Endothelial cell of umbilical vein (primary cell): ENCODE measurements at regions not wholly inside any gene's neighbourhood (a gene's known extent, or its start where the extent isn't known, plus 50 kb on each side); places are given as distances from the start of the nearest gene placed in this dataset.

ENCODE experiments used
- BruUV-seq: library from RNA; stranded (reverse); fragments of 400-500 nt; replicated peaks from 2 replicates; lab custom pipeline; 2021; lab: Mats Ljungman, UMichigan
- CTCF ChIA-PET: fragments of 300-600, 350-600 bp; sonication (Branson Sonifier 250); formaldehyde crosslinking; loops from one replicate; lab custom pipeline; 2021; ENCODE audit warnings: antibody characterized with exemption, inconsistent platforms; lab: Charles Lee
- POLR2A ChIA-PET: fragments of 300-600, 350-600 bp; sonication (Branson Sonifier 250); formaldehyde crosslinking; loops from one replicate; lab custom pipeline; 2021; ENCODE audit warnings: antibody characterized with exemption, inconsistent platforms; lab: Charles Lee
- DNase-seq: peaks from one replicate; pipeline ENCODE4 v3.0.0-alpha.2; 2011; ENCODE audit warnings: low read depth, low spot score
- FAIRE-seq: peaks from 2 replicates; lab custom pipeline; 2011; peaks lifted over from hg19 to GRCh38; lab: Jason Lieb, UNC
- H2AFZ ChIP-seq: 2 replicates; pipeline ENCODE4 v1.6.0; 2012; ENCODE audit warnings: low read depth, low read length, control low read depth, inconsistent platforms
- H3K27ac ChIP-seq: 2 replicates; pipeline ENCODE4 v1.5.1; 2011; ENCODE audit warnings: low read depth, mild to moderate bottlenecking, control low read depth, low read length, moderate library complexity; ENCODE audit not compliant: insufficient read depth
- H3K27me3 ChIP-seq, 2 experiments: 2 replicates each; pipeline versions ENCODE4 v1.6.0 to v1.6.1; 2011; ENCODE audit warnings: low read length in 2 of 2, mixed read lengths in 1 of 2; ENCODE audit not compliant: control insufficient read depth in 2 of 2, insufficient read depth in 2 of 2
- H3K36me3 ChIP-seq, 2 experiments: 2 replicates in 1 of 2; 3 replicates in 1 of 2; pipeline ENCODE4 v1.5.1; 2011; ENCODE audit warnings: low read length in 2 of 2, mild to moderate bottlenecking in 1 of 2, moderate library complexity in 1 of 2; ENCODE audit not compliant: control insufficient read depth in 2 of 2, insufficient read depth in 2 of 2; ENCODE audit errors: extremely low read depth in 1 of 2
- H3K4me1 ChIP-seq: 3 replicates; pipeline ENCODE4 v1.5.1; 2011; ENCODE audit warnings: mild to moderate bottlenecking, low read length; ENCODE audit not compliant: control insufficient read depth, insufficient read depth; ENCODE audit errors: extremely low read depth
- H3K4me2 ChIP-seq: 2 replicates; pipeline ENCODE4 v1.6.1; 2011; ENCODE audit warnings: low read length, control low read depth, mixed read lengths; ENCODE audit not compliant: insufficient read depth
- H3K4me3 ChIP-seq, 3 experiments: fragments of 200-600 bp in 1 of 3; sonication (generic), shearing (Covaris generic) in 1 of 3; replicated peaks in 1 of 3; 2 replicates each; pipeline ENCODE4 v1.5.1; 2011 to 2016; ENCODE audit warnings: control low read depth in 3 of 3, low read length in 3 of 3, mild to moderate bottlenecking in 2 of 3, inconsistent platforms in 1 of 3, low read depth in 1 of 3, moderate library complexity in 1 of 3; ENCODE audit not compliant: insufficient read depth in 1 of 3
- H3K79me2 ChIP-seq: 2 replicates; pipeline ENCODE4 v1.6.0; 2012; ENCODE audit warnings: low read length, inconsistent platforms; ENCODE audit not compliant: control insufficient read depth, insufficient read depth
- H3K9ac ChIP-seq: replicated peaks from 2 replicates; pipeline ENCODE3; 2011; ENCODE audit warnings: low read length, control low read depth; ENCODE audit not compliant: insufficient read depth; ENCODE audit errors: extremely low read depth
- H3K9me1 ChIP-seq: replicated peaks from 3 replicates; pipeline ENCODE4 v1.6.0; 2011; ENCODE audit warnings: mild to moderate bottlenecking, low read length; ENCODE audit not compliant: control insufficient read depth, insufficient read depth; ENCODE audit errors: extremely low read depth
- H3K9me3 ChIP-seq: replicated peaks from 2 replicates; pipeline ENCODE4 v1.5.1; 2012; ENCODE audit warnings: low read length, inconsistent platforms; ENCODE audit not compliant: control insufficient read depth, insufficient read depth
- H4K20me1 ChIP-seq: replicated peaks from 2 replicates; pipeline ENCODE3; 2011; ENCODE audit warnings: mild to moderate bottlenecking, low read length; ENCODE audit not compliant: control insufficient read depth, insufficient read depth; ENCODE audit errors: extremely low read depth
- EZH2 ChIP-seq: IDR thresholded peaks from 2 replicates; pipeline ENCODE4 v1.6.1; 2012; ENCODE audit warnings: borderline replicate concordance, low read depth, mild to moderate bottlenecking, moderate library complexity, low read length, inconsistent platforms; ENCODE audit not compliant: severe bottlenecking
- FOS ChIP-seq: IDR thresholded peaks from 2 replicates; pipeline ENCODE4 v1.6.1; 2011; ENCODE audit warnings: mild to moderate bottlenecking, low read length, moderate library complexity, borderline replicate concordance; ENCODE audit not compliant: insufficient read depth
- GATA2 ChIP-seq: IDR thresholded peaks from 2 replicates; pipeline ENCODE4 v1.7.0; 2011; ENCODE audit warnings: low read depth, mild to moderate bottlenecking, moderate library complexity, mixed read lengths, low read length; ENCODE audit not compliant: insufficient read length, insufficient read depth
- MAX ChIP-seq: IDR thresholded peaks from 2 replicates; pipeline ENCODE4 v1.6.1; 2011; ENCODE audit not compliant: insufficient read depth, insufficient read length
- MYC ChIP-seq: IDR thresholded peaks from one replicate; pipeline ENCODE4 v1.6.1; 2011; ENCODE audit warnings: mild to moderate bottlenecking, low read depth, low read length
- POLR2A ChIP-seq: IDR thresholded peaks from 2 replicates; pipeline ENCODE4 v1.6.1; 2012; ENCODE audit warnings: low read depth, mild to moderate bottlenecking, control low read depth, low read length
- dilution Hi-C: fragments of 300-500 bp; cut with MboI; formaldehyde crosslinking; loops from one replicate; pipeline ENCODE4 v1.15.0; 2019; ENCODE audit warnings: low sequenced_read_pairs; ENCODE audit not compliant: extremely low pct_ligation_motif_present
- intact Hi-C: fragments of 100-400 bp; cut with micrococcal nuclease; formaldehyde crosslinking; loops from one replicate; pipeline ENCODE4 v1.10.0; 2022

GRCh38 chr18:78882585-78882984 lies 97.0 kb upstream of the SALL3 start:
- CTCF ChIA-PET = no interaction called here
- no TSS peak for BruUV-seq

DNA sequence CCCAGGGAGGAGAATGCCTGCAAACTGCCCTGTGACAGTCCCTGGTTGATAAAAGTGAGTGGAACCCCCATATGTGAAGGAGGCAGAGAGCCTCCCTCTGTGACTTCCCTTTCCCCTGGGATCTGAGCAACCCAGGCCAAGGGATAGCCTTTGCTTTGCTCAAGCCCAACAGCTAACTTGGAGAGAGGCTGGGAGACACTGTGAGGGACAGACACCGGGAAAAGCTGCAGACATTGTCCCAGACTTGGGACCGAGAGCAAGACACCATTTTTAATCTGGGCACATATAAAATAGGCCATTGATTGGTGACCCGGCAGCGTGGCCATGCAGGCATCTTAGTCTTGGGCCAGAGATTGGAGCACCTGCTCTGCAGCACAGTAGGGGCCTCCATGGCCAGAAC lies 96.1 kb upstream of the SALL3 start:
- Histone ChIP-seq H3K4me3 (no peak overlapping the region), H3K36me3 (no peaks in the 10 kb centered on the region), H3K9ac (no peak overlapping the region), H4K20me1 (no peaks in the 10 kb centered on the region), H3K9me3 (peaks cover 3% of the 10 kb centered on the region), H3K27me3 (no peaks in the 10 kb centered on the region), H3K4me2 (no peak overlapping the region), H3K4me1 (no peaks in the 10 kb centered on the region), H3K27ac (no peak overlapping the region), H3K9me1 (no peaks in the 10 kb centered on the region), H2AFZ (no peak overlapping the region), H3K79me2 (no peaks in the 10 kb centered on the region)
- no TSS peak for BruUV-seq
- FAIRE-seq (no peak), DNase-seq (no peak)
- ChIA-PET CTCF (no interaction called here), POLR2A (no interaction called here)
- no peak for TF ChIP-seq MAX
- TF ChIP-seq MYC = no peak
- no peak for TF ChIP-seq FOS
- intact Hi-C loops (no loop called here), dilution Hi-C loops (no loop called here)

More at GRCh38 chr18:78882585-78882984, 97.0 kb upstream of the SALL3 start:
- Histone ChIP-seq H3K9ac (no peak overlapping the region), H3K4me3 (no peak overlapping the region), H2AFZ (no peak overlapping the region), H4K20me1 (no peaks in the 10 kb centered on the region), H3K27me3 (no peaks in the 10 kb centered on the region), H3K79me2 (no peaks in the 10 kb centered on the region), H3K9me3 (peaks cover 3% of the 10 kb centered on the region), H3K9me1 (no peaks in the 10 kb centered on the region), H3K4me1 (no peaks in the 10 kb centered on the region), H3K36me3 (no peaks in the 10 kb centered on the region), H3K4me2 (no peak overlapping the region), H3K27ac (no peak overlapping the region)
- POLR2A ChIA-PET = no interaction called here
- no peak for TF ChIP-seq EZH2
- no peak for TF ChIP-seq MYC
- no peak for TF ChIP-seq POLR2A
- TF ChIP-seq GATA2 = no peak
- no peak for TF ChIP-seq FOS
- TF ChIP-seq MAX = no peak
- intact Hi-C loops (no loop called here), dilution Hi-C loops (no loop called here)
- FAIRE-seq (no peak), DNase-seq (no peak)
